Superior temporal gyrus (tissue), 1 donor: ENCODE measurements at regions not wholly inside any gene's neighbourhood (a gene's known extent, or its start where the extent isn't known, plus 50 kb on each side); places are given as distances from the start of the nearest gene placed in this dataset.

Experiments used
- DNase-seq: peaks from one replicate; pipeline ENCODE4 v3.0.0-alpha.2; 2016; ENCODE audit errors: extremely low spot score

DNA sequence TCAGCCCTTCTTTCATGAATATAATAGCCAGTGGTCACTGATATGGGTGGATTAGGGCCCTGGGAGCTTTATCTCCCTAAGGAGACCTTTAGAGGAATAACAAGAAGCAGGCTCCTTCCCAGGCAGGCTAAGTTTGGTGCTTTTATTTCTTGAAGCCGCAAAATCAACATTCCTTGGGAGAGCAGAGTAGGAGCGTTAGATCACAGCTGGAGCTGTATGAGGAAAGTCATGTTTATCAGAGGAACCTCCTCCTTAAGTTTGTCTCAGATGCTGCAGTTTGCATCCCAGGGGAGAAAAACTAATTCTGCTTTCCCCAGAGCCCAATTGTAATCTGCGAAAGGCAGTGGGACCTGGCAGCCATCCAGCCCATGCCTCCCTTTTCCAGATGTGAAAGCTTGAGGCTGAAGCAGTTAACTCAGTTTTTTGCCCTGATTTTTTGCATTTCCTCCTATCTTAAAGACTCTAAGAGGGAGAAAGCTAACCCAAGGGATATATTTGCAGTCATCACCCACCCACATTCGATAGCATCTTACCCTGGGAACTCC, 186.0 kb upstream of the FRMPD4 start:
- no peak for DNase-seq

DNA sequence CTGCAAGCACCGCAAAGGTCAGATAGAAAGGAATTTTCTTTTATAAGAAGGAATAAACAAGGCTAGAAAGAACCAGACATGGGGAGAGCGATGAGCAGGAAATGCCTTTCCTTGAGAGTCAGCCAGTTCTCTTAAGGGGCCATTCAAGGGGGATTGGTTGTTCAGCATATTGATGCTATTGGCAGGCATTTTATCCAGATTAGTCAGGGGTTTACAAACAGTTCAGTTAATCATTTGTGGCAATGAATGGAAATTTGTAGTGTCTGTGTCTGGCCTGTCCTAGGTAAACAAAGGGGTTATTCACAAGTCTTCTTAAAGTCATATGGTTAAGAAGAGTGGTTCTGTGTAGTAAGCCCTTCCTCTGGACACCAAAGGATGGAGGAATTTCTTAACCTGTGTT, 184.7 kb upstream of the FRMPD4 start:
- DNase-seq: no peak

DNA sequence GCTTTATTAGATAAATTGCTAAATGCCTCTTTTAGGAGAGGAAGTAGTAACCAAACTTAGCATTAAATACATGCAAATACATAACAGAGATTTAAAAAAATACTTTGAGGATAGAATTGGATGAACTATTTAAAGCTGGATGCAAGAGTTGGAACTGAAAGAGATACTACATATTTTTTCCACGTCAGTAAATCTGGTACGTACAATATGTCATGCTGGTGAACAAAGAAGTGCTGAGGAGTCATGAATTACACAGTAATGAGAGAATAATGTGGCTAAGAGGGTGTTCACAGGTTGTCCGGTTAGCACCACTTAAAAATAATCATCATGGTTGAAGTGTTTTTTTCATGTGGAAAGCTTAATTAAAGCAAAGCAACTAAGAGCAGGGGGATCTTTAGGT, 184.1 kb upstream of the FRMPD4 start:
- no peak for DNase-seq

DNA sequence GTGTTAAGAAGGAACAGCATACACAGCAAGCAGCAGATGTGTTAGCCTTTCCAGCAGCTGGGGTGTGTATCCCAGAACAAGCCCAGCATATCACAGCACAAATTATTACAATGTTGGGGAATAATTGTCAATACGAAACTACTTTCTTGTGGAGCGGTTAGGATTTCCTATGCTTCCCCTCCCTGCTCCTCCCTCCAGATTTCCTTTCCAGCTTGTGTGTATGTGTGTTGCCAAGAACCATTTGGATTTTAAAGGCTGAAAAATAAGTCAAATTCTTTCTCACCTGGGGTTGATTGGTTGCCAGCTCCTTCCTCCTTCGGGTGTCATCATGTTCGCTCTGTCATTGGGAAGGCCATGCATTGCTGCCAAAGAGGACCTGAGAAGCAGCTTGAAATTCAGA, 178.2 kb upstream of the FRMPD4 start:
- DNase-seq: no peak

DNA sequence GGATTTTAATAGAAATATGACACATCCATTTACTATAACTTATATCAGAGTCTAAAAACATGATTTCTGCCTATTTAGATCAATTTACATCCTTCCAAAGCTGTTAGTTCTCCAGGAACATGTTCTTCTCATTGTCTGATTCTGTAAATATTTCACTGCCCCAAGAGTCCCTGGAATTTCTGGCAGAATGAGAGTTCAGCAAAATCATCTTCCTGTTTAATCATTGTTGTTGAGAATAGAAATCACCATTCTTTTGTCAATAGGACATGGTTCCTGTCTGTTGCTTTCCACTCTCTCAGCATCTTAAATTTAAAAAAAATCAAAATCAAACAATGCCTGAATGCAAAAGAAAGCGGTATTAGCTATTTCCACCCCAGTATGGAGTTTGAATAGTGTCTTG, 172.8 kb upstream of the FRMPD4 start:
- no peak for DNase-seq

DNA sequence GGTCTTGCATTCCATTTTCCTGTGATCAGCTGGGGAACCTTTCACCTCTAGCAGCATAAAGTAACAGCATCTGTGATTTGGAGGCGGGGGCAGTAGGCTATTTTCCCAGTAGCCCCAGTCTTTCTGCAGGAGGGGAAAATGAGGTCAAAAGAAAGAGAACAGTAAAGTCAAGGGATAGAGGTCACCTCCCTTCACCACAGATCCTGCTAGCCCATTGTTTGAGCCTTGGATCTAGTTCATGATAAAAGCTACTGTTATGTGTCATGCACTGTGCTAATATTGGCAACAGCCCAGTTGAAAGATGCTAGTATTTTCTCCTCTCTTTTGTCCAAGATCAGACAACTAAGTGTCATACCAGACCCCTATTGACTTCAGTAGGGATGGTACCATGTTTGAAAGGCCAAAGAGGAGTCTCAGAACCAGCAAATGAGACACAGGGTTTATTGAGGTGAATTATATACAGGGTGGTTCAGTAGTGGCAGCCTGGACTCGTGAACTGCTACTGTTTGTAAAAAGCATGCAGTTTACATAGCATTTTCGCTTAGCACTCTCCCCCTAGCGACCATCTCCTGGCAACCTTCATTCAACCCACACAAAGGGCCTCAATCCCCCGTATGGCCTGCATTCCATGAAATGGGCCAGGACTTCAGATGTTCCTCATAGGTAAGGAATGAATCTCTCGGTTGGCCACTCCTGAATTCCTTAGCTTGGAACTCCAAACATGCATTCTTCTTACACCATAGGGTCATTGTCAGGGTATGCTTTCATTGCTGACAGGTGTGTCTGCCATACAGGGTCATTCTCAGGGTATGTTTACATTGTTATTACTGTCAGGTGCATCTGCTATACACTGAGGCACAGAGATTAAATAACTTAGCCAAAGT, 170.0 kb upstream of the FRMPD4 start:
- DNase-seq: no peak

DNA sequence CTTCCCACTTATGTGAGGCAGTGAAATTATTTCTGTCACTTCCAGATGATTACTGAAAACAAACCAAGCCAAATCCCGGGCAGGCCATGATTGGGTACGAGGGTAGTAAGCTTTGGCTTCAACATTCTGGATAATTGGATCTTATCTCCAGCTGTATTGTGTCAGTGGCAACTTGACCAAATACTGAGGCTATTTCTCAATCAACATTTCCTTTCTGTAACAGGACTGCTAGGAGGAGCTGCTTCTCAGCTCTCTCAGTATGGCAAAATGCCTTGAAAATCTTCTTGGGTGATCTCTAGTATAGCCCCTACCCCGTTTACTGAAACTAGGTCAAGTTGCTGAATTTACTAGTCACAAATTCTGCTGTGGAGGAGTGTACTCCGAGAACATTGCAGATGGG, 169.3 kb upstream of the FRMPD4 start:
- DNase-seq: no peak

DNA sequence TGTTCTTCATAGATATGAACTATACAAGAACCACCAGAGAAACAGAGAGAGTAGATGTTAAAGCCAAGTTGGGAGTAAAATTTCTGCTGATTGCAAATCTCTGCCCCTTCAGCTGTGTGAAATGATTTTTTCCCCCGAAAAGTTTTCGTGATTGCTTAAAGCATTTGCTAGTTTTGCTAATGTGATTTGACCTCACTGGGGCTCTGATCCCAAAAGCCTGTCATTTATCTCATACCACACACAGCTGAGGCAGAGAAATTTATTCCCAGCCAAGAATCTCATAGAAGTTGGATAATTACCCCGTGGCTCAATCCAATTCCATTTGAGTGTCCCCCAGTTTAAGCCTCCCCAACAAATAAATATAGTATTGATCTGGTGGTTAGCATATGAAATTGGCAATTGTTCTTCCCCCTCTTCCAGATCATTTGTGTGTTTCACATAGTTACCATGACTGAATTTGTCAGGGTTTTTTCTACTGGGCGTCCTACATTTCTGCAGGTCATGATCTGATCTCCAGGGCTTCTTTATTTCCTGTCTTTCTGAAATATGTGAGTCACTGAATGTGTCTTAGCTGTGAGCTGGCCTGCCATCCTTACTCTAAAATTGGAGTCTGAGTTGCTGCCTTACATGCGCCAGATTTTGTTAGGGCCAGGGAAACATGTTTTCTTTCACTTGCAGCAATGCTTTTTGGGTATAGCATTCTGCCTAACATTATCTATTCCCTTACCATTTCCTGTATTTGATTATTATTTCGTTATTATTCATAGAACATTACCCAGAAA, 167.5 kb upstream of the FRMPD4 start:
- peak; percentile 13 for DNase-seq

DNA sequence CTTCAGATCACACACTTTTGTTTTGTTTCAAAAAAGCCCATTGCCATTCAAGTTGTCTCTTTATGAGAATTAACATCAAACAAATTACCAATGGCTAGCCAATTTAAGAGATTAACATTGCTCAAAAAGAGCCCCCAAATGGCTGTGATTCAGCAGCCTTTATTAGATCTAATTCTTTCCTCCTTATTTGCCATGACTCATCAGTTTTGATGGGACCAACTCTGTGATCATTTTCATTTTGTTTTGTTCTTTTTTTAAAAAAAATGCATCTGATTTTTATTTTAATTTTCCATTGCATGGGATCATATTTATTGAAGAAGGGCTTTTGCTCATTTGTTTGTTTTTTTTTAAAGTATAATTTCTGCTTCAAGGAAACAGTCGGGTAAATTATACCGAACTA, 161.6 kb upstream of the FRMPD4 start:
- DNase-seq: no peak

DNA sequence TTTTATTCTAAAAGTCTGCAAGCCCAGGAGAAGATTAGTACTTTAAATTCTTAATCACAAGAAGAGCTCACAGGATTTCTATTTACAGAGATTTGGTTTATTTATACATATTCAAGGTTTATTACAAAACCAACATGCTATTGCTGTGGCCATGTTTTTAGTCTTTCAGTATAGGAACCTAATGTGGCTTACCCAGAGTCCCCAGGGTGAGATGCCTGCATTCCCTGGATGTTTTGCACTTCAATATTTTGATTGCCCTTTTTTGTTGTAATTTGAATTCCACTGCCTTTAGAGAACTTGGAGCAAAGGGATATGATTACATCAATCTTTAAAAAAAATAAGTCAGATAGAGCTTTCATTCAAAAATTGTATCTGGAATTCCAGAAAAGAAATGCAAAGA, 146.0 kb upstream of the FRMPD4 start:
- DNase-seq: no peak

DNA sequence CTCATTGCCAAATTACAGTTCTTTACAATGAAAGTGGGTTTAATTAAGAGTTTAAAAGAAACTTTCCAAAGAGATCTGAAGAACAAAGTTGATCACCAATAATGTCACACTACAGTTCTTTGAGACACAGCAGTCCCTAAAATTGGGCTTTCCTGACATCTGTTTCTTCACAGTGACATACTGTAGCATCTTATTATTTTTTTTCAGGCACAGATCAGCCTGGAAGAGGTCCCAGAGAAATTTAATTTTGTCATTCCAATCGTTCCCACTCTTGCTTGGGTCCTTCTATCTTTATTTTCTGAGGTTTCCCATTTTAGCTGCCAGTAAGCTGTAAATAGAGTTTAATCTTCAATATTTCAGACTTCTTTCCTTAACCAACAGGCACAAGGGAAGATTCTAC, 143.1 kb upstream of the FRMPD4 start:
- DNase-seq: no peak

DNA sequence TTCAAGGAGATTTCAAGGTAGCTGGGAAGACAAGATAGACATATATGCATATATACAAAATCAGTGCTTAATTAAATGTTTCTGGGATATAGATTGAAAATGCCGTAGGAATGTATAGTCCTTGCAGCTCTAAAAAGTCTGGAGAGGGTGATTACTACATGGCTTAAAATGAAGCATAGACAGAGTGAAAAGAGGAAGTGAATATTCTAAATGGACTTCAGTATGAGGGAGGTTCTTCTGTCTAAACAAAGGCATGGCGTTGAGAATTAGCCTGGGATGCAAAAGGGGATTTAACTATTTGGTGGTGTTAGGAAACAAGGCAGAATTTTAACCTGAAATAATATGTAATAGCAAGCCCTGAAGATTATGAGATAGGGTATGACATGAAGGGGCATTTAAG, 141.5 kb upstream of the FRMPD4 start:
- no peak for DNase-seq

DNA sequence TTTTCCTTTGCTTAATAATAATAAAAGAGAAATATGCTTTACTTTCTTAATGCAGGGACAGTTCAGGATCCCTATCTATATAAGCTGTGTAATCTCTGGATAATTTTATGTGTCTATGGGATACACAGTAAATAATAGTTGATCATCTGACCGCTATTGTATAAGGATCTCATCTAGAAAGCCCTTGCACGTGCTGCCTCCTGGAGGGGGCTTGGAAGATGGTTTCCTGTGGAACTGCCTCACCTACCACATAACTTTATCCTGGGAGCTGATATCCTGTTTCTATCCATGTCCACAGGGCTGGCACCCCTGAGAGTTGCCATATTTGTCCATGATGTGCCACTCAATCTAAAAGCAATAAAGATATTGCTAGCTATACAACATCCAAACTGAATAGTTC, 139.3 kb upstream of the FRMPD4 start:
- no peak for DNase-seq

DNA sequence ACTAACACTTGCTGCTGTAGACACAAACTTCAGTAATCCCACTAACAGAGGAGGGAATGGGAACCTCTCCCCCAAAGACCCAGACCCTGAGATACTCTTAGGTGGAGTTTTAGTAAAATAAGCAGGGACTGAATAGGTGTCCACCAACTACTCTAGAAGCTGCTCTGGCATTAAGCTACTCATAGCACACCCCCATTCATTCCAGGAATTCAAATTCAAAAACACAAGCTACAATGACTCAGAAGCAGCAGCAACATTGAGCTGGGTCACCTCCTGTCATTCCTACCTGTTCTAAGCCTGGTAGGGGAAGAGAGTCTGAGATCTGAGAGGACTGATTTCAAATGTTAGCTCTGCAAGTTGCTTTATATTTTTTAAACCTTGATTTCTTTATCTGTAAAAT, 135.4 kb upstream of the FRMPD4 start:
- no peak for DNase-seq

DNA sequence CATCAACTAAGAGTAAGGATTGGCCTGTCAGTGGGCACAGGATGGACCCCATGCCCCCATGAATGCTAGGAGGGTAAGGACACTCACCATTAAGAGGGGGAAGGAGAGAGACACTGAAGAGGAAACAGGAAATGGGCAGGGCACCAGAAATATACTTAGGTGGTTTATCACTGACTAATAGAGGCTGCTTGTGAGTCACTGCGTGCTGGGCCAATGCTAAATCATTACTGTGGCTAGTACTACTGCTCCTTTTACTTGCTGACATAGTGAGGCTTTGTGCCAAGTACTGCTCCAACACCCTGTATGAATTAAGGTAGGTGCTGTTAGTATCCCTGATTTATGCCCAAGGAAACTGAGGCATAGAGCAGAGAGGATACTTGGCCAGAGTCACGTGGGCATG, 130.4 kb upstream of the FRMPD4 start:
- DNase-seq: no peak

DNA sequence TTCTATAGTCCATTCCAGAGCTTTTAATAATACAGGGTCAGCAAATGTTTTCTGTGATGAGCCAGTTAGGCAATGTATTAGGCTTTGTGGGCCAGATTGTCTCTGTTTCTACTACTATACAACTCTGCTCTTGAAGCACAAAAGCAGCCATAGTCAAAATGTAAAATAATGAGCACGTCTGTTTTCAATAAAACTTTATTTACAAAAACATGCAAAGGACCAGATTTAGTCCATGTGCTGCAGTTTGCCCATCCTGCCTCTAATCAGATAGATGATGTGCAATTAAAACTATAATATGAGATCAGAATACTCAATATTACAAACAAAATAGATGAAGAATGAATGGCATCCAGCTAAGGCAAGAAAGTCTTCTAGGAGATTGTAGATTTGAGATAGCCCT, 127.8 kb upstream of the FRMPD4 start:
- no peak for DNase-seq

DNA sequence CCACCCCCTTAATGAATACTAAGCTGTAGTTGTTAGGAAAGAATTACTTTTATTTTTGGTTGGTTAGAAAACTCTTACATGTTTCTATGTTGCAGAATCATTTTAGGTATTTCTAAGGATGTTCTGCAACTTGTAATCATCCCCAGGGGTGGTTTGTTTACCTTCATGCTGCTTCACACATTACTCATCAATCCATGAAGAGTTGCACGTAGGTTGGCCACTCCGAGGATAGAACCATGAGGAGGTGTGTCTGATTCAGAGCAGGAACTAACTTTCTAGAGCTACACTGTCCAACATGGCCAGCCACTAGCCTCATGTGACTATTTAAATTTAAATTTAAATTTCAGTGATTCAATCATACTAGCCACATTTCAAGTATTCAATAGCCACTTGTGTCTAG, 127.2 kb upstream of the FRMPD4 start:
- DNase-seq: no peak

DNA sequence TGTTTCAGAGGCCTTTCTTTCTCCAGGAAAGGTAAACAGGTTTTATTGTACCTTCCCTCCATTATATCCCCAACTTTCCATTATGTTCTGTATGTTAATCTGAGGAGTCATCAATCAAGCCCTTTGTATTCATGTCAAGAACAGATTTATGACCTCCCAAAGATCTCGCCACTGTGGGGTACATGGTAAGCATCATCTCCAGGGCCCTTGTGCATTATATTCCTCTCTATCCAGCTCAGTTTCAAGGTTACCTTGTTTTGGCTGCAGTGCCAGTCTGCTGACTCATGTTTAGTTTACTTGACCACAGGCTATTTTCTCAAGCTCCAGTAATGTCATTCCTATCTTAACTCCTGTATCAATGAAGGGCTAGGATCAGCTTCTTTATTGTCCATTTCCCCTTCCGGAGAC, 125.1 kb upstream of the FRMPD4 start:
- DNase-seq: no peak

DNA sequence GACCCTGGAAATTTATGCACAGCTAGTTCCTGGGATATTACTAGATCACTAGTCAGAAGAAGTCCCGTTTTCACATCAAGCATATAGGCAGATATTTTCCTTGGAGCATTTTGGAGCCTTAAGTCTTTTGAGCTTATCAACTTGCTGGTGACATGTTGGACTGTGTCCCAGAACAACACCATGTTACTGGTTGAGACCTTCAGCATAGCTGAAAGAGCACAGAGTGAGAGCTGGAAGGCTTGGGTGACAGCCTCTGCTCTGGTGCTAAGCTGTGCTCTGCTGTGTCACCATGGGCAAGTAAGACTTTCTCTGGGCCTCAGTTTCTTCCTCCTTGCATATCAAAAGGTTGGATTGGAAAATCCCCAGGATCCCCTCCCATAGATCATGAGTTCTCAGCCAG, 116.6 kb upstream of the FRMPD4 start:
- DNase-seq: no peak

DNA sequence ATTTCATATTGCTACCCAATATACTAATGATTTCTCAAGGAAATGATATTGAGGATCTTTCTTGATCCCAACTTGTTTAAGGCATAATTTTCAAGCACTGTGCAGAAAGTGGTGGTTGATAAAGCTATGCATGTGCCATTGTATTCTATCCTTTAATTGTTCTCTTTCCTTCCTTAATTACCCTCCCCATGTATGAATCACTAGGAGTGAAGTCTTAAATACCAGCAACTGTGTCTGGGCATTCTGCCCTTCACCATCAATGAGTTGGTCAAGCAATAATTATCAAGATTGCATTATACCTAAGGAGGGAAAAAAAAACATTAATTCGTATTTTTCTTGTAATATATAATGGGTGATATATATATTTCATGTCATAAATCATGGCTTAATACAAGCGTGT, 111.8 kb upstream of the FRMPD4 start:
- no peak for DNase-seq

DNA sequence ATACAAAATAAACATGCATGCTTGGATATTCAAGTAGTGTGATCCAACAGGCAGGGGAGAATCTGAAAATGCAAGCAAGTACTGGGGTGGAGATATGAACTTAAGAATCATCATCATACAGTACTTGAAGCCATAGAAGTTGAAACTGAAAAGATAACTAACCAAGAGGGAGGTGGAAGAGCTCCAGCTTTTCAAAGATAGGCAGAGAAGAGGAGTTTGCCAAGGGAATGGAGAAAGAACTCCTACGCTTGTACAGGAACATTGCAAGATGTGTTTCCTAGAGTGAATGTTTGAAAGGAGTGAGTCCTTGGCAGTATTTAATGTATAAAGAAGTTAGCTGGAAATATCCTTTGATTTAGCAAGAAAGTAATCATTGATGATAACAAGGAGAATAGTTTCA, 106.2 kb upstream of the FRMPD4 start:
- DNase-seq: no peak

DNA sequence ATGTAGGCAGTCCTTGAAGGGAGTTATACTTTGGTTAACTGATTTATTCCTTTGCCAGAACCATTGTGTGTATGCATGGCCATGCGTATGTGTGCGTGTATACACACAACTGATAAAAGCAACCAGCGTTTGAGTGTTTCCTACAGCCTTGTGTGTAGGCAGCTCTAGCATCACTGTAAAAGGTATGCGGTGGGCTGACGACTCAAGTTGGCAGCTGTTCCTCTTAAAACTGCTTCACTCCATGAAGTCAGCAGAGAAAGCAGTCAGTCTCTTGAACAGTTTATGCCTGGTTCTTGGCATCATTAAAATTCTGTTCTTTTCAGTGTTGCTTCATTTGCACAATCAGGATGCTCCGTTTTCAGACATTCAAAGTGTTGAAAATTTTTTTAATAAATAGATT, 103.5 kb upstream of the FRMPD4 start:
- no peak for DNase-seq

DNA sequence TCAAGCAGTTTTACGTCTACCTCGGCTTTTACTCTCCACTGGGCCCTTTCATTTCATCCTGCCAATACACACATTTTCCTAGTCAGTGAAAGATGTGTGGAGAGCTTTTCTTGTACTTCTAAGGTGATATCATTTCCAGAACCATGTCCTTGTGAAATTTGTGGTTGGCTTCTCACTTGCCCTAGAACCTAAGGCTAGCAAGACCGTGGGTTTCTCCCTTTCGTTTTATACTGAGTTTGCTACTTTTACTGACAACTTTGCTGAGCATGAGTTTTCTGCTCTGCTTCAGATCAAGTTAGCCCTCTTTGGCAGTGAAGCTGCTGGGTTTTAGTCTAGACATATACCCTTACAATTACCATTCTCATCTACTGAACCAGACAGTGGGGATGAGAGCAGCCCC, 95.7 kb upstream of the FRMPD4 start:
- no peak for DNase-seq
